NCI-H460 (cell line): ENCODE measurements at regions not wholly inside any gene's neighbourhood (a gene's known extent, or its start where the extent isn't known, plus 50 kb on each side); places are given as distances from the start of the nearest gene placed in this dataset.
"Not testable (repeated sequence)": the region's sequence is repeated elsewhere in the genome, so short reads cannot be mapped to it uniquely, and the experiment has no call there.

Source experiments
- DNase-seq: peaks from one replicate; pipeline ENCODE4 v3.0.0-alpha.2; 2016; ENCODE audit warnings: low read depth; ENCODE audit errors: extremely low read depth

DNA sequence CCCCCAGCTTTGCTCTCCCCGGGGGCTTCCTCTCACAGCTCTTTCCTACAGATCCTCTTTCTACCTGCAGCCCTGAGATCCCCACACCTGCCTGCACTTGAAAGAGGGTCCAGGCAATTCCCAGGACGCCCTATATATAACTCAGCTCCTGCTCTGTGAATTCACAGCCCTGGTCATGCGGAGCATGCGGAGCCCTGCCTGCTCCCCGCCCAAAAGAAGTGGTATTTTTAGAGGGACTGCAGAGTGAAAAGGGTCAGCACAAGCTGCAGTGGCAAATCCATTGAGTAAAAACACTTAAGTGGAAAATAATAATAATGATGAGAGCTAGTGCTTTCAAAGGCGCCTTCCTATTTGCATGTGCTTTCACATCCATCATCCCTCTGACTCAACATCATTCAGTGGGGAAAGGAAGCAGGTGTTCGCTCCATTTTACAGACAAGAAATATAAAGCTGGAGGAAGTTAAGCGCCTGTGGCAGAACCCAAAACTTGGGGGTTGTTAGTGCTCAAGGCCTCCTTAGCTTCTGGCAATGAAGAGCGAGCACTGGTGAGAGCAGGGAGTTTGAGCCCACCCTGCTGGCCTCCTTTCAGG is 76.3 kb upstream of the LIPC start:
- no peak for DNase-seq

DNA sequence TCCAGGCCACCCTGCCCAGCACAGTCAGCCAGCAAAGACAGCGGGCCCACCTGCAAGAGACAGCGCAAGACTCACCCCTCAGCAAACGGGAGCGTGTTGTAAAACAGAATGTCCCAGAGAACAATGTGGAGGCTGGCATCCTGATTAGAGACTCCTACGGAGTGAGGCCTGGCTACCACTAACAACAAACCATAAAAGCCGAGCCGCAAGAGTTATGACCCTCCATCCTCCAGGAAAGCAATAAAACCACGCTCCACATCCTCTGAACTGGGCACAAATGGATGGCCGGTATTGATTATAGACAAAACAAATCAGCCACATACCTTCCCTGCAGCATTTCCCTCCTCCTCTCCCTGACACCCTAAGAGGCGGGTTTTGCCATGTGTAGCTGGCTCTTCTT is 75.8 kb upstream of the LIPC start:
- no peak for DNase-seq

DNA sequence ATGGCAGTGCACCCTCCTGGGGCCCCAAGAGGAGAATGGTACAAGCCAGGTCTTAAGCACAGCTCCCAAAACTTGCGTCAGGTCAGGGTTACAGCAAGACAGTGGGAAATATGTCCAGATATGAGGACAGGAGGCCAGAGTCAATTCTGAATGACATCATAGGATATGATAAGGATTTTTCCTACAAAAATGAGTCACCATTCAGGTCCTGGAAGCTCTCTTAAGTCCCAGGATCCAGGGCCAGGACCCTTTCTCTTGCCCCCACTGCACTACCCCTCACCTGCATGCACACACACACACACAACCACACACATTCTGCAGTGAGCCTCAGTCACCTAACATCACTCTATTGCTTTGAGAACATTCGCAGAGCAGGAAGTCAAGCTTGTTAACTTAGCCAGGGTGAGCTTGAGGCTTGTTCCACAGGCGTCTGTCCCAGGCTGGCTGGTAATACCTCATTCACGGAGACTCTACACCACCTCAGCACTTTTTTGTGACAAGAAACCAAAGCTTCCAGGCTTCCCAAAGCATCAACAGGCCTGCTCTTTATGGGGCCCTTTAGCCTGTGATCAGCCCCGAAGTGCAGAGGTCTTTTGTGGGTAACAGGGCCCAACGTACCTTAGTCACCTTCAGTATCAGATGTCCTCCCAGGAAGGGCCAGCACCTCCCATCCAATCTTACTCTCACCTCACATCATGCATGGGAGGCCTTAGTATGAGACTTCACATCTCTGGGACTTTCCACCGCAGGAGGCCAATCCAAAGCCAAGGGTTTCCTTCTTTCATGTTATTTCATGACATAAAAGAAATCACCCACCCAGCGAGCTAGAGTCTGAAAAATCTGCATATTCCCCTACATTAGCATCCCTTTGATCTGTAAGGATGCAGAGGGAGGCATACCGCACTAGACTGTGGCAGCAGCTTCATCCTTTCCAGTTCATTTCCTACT is 74.0 kb upstream of the LIPC start:
- no peak for DNase-seq

GRCh38 chr15:58360421-58361090 is 71.2 kb upstream of the LIPC start:
- no peak for DNase-seq

GRCh38 chr15:58361273-58361759 is 70.5 kb upstream of the LIPC start:
- DNase-seq = no peak

DNA sequence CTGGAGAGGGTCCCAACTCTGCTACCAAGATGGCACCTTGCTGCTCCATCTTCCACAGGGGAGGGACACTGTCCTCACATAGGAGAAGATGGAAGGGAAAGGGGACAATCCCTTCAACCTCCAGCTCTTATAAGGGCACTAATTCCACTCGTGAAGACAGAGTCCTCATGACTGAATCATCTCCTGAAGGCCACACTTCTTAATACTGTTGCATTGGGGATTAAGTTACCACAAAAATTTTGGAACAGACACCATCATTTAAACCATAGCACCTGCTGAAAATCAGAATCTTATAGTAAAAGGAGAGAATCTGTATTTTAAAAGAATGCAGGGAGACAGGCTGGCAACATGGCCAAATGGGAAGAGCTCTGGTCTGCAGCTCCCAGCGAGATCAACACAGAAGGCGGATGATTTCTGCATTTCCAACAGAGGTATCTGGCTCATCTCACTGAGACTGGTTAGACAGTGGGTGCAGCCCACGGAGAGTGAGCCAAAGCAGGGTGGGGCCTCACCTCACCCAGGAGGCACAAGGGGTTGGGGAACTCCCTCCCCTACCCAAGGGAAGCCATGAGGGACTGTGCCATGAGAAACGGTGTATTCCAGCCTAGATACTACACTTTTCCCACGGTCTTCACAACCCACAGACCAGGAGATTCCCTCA is 69.4 kb upstream of the LIPC start:
- DNase-seq = no peak

DNA sequence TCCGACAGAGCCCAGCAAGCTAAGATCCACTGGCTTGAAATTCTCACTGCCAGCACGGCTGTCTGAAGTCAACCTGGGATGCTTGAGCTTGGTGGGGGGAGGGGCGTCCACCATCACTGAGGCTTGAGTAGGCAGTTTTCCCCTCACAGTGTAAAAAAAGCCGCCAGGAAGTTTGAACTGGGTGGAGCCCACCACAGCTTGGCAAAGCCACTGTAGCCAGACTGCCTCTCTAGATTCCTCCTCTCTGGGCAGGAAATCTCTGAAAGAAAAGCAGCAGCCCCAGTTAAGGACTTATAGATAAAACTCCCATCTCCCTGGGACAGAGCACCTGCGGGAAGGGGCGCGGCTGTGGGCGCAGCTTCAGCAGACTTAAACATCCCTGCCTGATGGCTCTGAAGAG is 68.7 kb upstream of the LIPC start:
- DNase-seq = not testable (repeated sequence)

DNA sequence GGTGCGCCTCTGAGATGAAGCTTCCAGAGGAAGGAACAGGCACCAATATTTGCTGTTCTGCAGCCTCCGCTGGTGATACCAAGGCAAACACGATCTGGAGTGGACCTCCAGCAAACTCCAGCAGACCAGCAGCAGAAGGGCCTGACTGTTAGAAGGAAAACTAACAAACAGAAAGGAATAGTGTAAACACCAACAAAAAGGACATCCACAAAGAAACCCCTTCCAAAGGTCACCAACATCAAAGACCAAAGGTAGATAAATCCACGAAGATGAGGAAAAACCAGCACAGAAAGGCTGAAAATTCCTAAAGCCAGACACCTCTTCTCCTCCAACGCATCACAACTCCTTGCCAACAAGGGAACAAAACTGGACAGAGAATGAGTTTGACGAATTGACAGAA is 68.1 kb upstream of the LIPC start:
- DNase-seq = not testable (repeated sequence)

DNA sequence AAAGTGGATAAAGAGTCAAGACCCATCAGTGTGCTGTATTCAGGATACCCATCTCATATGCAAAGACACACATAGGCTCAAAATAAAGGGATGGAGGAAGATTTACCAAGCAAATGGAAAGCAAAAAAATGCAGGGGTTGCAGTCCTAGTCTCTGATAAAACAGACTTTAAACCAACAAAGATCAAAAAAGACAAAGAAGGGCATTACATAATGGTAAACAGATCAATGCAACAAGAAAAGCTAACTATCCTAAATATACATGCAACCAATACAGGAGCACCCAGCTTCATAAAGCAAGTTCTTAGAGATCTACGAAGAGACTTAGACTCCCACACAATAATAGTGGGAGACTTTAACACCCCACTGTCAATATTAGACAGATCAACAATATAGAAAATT is 66.7 kb upstream of the LIPC start:
- DNase-seq = not testable (repeated sequence)

- no peak for DNase-seq
Measured at GRCh38 chr15:58369261-58369701, 62.5 kb upstream of the LIPC start.

GRCh38 chr15:58369956-58370355 is 61.8 kb upstream of the LIPC start:
- no peak for DNase-seq

- DNase-seq = no peak
Measured at GRCh38 chr15:58374147-58374546, 57.6 kb upstream of the LIPC start.

- no peak for DNase-seq
Measured at GRCh38 chr15:58377193-58377592, 54.6 kb upstream of the LIPC start.

- DNase-seq = no peak
Measured at GRCh38 chr15:58378241-58379085, 53.3 kb upstream of the LIPC start.

DNA sequence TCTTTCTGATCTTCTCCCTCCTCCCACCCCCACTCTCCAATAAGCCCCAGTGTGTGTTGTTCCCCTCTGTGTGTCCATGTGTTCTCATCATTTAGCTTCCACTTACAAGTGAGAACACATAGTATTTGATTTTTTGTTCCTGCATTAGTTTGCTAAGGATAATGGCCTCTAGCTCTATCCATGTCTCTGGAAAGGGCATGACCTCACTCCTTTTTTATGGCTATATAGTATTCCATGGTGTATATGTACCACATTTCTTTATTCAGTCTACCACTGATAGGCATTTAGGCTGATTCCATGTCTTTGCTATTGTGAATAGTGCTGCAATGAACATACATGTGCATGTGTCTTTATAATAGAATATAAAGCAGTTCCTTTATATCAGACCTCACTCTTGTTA is 52.3 kb upstream of the LIPC start:
- DNase-seq = not testable (repeated sequence)

- DNase-seq = no peak
Measured at GRCh38 chr15:58380280-58380945, 51.4 kb upstream of the LIPC start.

- no peak for DNase-seq
Measured at GRCh38 chr15:58381697-58382096, 50.1 kb upstream of the LIPC start.
